Right lobe of liver (tissue), 4 donors: ENCODE measurements at regions not wholly inside any gene's neighbourhood (a gene's known extent, or its start where the extent isn't known, plus 50 kb on each side); places are given as distances from the start of the nearest gene placed in this dataset.

Experiments used
- POLR2A ChIP-seq: fragments of 450-650 bp; IDR thresholded peaks from one replicate; pipeline ENCODE4 v1.6.1; 2017; ENCODE audit warnings: antibody characterized with exemption, mild to moderate bottlenecking
- TF ChIP-seq, protein P1 (sequence below), 4 donors: fragments of 200-600 bp in 3 of 4; fragments of 450-650 bp in 1 of 4; IDR thresholded peaks; one replicate each; pipeline versions ENCODE4 v1.5.1 to v1.8.0; 2016 to 2022; ENCODE audit warnings: antibody characterized with exemption in 4 of 4, mild to moderate bottlenecking in 2 of 4
- donor health status: DM: no; HTN: no; CAD: no.
- donor health status: DM: no; HTN: no; CAD: no.
- donor health status: DM: no; HTN: yes; CAD: no.

DNA sequence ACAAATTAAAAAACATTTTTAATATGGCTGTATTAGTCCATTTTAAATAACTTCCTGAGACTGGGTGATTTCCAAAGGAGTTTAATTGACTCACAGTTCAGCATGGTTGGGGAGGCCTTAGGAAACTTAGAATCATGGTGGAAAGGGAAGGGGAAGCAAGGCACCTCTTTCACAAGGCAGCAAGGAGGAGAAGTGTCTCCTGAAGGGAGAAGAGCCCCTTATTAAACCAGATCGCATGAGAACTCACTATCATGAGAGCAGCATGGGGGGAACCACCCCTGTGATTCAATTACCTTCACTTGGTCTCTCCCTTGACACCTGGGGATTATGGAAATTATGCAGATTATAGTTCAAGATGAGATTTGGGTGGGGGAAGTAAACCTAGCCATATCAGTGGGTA, 488.6 kb downstream of the ETS1 start:
- TF ChIP-seq, protein P1, sequence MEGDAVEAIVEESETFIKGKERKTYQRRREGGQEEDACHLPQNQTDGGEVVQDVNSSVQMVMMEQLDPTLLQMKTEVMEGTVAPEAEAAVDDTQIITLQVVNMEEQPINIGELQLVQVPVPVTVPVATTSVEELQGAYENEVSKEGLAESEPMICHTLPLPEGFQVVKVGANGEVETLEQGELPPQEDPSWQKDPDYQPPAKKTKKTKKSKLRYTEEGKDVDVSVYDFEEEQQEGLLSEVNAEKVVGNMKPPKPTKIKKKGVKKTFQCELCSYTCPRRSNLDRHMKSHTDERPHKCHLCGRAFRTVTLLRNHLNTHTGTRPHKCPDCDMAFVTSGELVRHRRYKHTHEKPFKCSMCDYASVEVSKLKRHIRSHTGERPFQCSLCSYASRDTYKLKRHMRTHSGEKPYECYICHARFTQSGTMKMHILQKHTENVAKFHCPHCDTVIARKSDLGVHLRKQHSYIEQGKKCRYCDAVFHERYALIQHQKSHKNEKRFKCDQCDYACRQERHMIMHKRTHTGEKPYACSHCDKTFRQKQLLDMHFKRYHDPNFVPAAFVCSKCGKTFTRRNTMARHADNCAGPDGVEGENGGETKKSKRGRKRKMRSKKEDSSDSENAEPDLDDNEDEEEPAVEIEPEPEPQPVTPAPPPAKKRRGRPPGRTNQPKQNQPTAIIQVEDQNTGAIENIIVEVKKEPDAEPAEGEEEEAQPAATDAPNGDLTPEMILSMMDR (IDR thresholded peaks at IDR 0.05), result no peak
- TF ChIP-seq POLR2A, result no peak
